ENCODE measurements at regions not wholly inside any gene's neighbourhood (a gene's known extent, or its start where the extent isn't known, plus 50 kb on each side); places are given as distances from the start of the nearest gene placed in this dataset.
A peak's percentile ranks its signal among the peaks of the same experiment; 100 is the strongest.

DNA sequence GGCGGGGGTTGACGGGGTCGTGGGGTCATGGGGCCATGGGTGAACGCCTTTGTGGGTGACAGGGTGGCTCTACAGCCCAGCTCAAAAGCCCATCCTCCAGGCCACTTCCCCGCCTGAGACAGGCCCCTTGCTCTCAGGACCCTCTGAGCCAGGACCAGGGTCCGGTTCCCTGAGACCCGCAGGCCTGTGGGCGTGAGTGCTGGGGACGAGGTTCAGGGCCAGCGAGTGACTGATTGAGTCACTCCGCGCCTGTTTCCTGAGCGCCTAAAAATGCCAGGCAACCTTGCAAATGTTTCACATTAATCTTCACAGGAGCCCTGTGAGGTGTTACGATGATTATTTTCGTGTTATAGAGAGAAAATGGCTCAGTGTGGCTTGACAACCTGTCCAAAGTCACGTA lies 97.8 kb downstream of the ZNF674 start:
- DNase-seq, result no peak

GRCh38 chrX:46446727-46447378 lies 98.4 kb downstream of the ZNF674 start:
- DNase-seq, result peak; percentile 74

GRCh38 chrX:46444011-46444410 lies 101.2 kb downstream of the ZNF674 start:
- peak; percentile 76 for DNase-seq

GRCh38 chrX:46436744-46437143 lies 108.5 kb downstream of the ZNF674 start:
- DNase-seq, result no peak

DNA sequence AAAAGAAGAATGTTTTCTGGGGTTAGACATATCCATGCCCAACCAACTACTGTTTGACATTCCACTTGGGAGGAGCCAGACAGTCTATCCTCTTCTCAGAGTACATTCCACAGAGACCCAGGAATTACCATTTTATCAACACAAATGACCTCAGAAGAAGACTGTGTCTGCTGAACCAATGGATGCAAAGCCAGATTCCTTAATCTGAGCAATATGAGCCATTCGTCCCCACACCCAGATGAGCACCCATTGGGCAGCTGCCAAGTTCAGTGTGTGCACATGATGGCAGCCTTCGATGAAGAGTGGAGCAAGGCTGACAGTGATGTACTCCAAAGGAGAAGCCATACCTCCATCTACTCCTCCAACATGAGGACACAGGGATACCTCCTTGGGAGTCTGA lies 111.3 kb downstream of the ZNF674 start:
- DNase-seq, result peak; percentile 15

GRCh38 chrX:46408553-46409407 lies 136.4 kb downstream of the ZNF674 start:
- DNase-seq, result peak; percentile 61

DNA sequence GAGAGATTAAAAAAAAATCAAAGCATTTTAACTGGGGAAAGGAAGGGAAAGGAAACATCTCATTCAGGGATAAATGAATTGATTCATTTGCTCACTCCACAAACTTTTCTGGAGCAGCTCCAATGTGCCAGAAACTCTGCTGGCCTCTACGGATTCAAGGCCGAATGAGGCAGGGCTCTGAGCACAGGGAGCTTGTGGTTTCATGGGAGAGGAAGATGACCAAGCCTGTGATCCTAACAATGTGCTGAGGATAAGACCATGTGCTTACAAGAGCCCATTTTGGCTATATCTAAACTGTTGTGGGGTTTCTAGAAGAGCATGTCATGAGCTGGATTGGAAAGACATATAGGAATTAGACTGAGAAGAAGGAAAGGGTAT lies 137.5 kb downstream of the ZNF674 start:
- DNase-seq, result peak; percentile 21

DNA sequence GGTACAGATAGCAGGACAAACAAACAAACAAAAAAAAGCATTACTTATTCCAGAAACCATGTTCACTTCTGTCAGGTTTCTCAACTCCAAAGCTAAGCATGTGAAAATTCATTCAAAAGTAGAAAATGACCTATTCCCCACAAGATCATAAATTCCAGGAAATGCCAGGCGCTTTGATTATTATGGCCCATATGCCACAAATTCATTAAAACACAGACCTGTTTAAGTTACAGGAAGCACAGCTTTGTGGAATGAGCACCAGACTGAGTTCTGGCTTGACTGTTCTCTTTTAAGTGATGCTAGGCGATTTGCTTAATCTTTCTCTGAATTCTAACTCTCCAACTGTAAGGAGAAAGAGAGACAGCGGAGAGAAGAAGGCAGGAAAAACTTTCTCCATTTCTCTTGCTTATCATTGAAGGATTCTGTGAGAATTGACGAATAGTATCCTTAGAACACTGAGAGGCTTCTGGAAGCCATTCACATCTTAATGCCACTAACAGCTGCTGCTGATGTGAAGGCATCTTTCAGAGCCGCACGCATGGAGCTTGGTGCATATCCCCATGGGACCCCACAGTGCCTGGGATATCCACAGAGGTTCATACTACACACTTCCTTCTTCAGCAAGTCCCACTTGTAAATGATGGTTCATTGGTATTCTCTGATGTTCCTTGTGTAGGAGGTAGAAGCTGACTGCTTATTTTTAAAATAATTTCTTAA lies 138.0 kb downstream of the ZNF674 start:
- peak; percentile 7 for DNase-seq

DNA sequence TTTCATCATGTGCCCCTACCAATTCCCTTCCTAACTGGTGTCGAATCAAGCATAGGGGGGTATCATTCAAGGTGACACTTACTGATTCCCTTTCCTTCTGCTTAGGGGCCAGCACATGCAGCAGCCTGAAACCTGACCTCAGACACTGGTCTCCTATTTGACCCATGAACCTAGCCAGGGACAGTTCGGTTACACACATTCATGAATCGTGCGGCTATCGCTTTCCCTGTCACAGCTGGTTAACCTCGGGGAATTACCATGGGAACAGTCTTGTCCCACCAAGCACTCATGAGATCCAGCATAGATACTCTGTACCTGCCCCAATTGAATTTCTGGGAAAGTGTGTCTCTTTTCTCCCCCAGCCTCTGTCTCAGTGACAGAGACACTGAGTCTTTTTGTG lies 140.4 kb downstream of the ZNF674 start:
- DNase-seq, result no peak

GRCh38 chrX:46400530-46401443 lies 144.4 kb downstream of the ZNF674 start:
- DNase-seq, result no peak

DNA sequence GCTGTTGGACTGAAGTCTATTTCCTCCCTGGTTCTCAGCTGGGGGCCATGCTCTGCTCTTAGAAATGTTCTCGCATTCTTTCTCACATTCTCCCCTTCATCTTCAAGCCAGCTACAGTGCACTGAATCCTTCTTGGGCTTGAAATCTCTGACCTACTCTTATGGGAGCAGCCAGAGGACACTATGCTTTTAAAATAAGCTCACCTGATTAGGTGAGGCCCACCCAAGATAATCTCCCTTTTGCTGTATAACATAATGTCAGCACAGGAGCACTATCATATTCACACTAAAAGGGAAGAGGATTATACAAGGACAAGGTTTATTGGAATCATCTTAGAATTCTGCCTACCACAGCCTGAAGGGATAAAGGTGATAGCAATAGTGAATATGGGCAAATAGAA lies 146.3 kb downstream of the ZNF674 start:
- DNase-seq, result peak; percentile 27

DNA sequence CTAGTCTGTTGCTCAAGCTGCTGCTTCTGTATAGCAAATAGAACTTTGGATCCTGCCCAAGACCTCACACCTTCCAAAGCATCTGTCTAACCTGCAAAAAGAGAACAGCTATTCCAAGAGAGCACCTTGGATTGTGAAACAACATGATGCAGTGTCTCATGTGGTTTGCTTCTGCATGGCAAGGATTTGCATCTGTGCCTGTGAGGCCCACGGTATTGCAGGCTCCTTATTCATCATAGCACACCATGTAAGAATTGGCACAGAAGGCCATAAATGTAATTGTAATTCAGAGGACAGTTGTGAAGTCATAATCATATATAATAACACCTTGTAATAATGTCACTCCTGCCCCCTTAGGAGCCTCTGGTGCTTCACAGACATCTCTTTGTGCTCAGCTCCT lies 147.1 kb downstream of the ZNF674 start:
- DNase-seq, result no peak

DNA sequence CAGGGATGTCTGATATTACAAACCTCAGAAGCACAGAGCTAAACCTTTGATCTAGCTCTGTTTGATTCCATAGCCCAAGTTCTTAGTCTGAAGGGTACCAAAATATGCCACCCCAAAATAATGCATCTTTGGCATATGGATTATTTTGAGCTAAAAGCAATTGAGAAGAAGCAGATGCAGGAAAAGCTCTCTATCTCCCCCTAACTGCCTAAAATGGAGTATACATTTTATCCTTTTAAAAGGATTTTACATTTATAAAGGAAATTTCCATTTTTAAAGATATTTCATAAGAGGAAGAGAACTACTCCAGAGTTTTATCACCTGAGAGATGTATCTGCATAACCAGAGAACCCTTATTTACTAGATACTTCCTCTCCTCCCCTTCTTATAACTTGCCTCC lies 158.7 kb downstream of the ZNF674 start:
- no peak for DNase-seq

- DNase-seq, result no peak
Measured at GRCh38 chrX:46383006-46383405, 162.2 kb downstream of the ZNF674 start.

- DNase-seq, result no peak
Measured at GRCh38 chrX:46382595-46382994, 162.6 kb downstream of the ZNF674 start.

- DNase-seq, result peak; percentile 18
Measured at GRCh38 chrX:46381630-46382029, 163.6 kb downstream of the ZNF674 start.

DNA sequence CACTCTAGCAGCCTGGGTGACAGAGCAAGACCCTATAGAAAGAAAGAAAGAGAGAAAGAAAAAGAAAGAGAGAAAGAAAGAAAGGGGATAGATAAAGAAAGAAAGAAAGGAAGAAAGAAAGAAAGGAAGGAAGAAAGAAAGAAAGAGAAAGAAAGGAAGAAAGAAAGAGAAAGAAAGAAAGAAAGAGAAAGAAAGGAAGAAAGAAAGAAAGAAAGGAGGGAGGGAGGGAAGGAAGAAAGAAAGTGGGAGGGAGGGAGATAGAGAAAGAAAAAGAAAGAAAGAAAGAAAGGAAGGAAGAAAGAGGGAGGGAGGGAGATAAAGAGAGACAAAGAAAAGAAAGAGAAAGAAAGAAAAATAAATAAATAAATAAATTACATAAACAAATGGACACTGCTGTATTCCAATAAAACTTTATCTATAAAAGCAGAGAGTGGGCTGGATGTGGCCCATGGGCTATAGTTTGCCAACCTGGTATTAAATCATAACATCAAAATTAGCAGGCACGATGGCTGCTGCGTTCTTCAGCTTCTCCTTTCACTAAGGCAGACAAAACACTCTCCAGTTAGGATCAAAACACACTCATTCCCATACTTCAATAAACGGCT lies 165.0 kb downstream of the ZNF674 start:
- no peak for DNase-seq

DNA sequence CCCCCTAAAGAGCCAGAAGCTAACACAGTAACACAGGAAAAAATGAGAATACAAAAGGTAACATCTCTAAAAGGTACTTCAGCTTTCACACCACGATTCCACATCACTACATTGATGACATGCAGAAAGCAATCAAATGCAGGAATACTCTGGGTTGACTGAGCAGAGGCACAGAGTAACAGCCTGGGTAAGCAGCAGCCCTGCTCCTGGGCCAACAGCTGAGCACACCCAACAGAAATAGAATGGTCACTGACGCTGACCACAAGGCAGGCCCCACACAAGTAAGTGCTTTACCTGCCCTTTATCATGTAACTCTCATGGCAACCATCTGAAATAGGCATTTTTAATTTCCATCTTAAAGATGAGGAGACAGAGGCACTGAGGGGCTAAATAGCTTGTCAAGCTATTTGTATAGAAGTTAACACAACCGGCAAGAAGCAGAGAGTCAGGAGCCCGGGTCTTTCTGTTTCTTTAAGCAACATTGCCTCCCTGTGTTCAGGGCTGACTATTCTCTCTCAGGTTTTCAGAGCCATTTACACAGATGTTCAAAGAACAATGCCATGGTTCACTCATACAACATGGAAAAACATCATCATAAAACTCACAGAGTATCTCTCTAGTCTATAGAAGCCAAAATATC lies 168.9 kb downstream of the ZNF674 start:
- peak; percentile 67 for DNase-seq

GRCh38 chrX:46375831-46376230 lies 169.4 kb downstream of the ZNF674 start:
- no peak for DNase-seq

GRCh38 chrX:46374371-46374770 lies 170.8 kb downstream of the ZNF674 start:
- DNase-seq, result no peak

- no peak for DNase-seq
Measured at GRCh38 chrX:46367491-46367890, 177.7 kb downstream of the ZNF674 start.
